ENCODE measurements at regions not wholly inside any gene's neighbourhood (a gene's known extent, or its start where the extent isn't known, plus 50 kb on each side); places are given as distances from the start of the nearest gene placed in this dataset.

- TF ChIP-seq CTCF (IDR thresholded peaks at IDR 0.05; ENCODE audit: borderline replicate concordance), result no peak
- Histone ChIP-seq H3K4me3 (no peak overlapping the region), H3K27me3 (ENCODE audit: low read depth) (no peaks in the 10 kb centered on the region), H3K27ac (replicated peaks) (no peak overlapping the region), H3K4me1 (no peaks in the 10 kb centered on the region), H3K36me3 (no peaks in the 10 kb centered on the region), H3K9me3 (replicated peaks) (peaks cover 10% of the 10 kb centered on the region)
- intact Hi-C loops (cut with micrococcal nuclease), result no loop called here
- no peak for DNase-seq
Measured at GRCh38 chr6:45727228-45727627, 288.4 kb downstream of the CLIC5 start.

- no peak for DNase-seq
- intact Hi-C loops (cut with micrococcal nuclease), result no loop called here
- no peak overlapping the region for H3K27ac ChIP-seq (replicated peaks)
Measured at GRCh38 chr6:45726444-45726843, 289.2 kb downstream of the CLIC5 start.

GRCh38 chr6:45724511-45724910, 291.1 kb downstream of the CLIC5 start:
- peaks cover 3% of the 10 kb centered on the region for H3K27me3 ChIP-seq (ENCODE audit: low read depth)
- DNase-seq, result no peak
- intact Hi-C loops (cut with micrococcal nuclease), result no loop called here

More at GRCh38 chr6:45726444-45726843, 289.2 kb downstream of the CLIC5 start:
- TF ChIP-seq CTCF (IDR thresholded peaks at IDR 0.05; ENCODE audit: borderline replicate concordance), result no peak
- H3K36me3 ChIP-seq, result no peaks in the 10 kb centered on the region
- peaks cover 10% of the 10 kb centered on the region for H3K9me3 ChIP-seq (replicated peaks)
- no peak overlapping the region for H3K4me3 ChIP-seq
- peaks cover 3% of the 10 kb centered on the region for H3K27me3 ChIP-seq (ENCODE audit: low read depth)
- no peaks in the 10 kb centered on the region for H3K4me1 ChIP-seq

GRCh38 chr6:45724027-45724426, 291.6 kb downstream of the CLIC5 start:
- H3K27me3 ChIP-seq (ENCODE audit: low read depth), result peaks cover 3% of the 10 kb centered on the region
- TF ChIP-seq CTCF (IDR thresholded peaks at IDR 0.05; ENCODE audit: borderline replicate concordance), result no peak
- DNase-seq, result no peak
- peaks cover 10% of the 10 kb centered on the region for H3K9me3 ChIP-seq (replicated peaks)
- no peak overlapping the region for H3K27ac ChIP-seq (replicated peaks)
- intact Hi-C loops (cut with micrococcal nuclease), result no loop called here
- no peak overlapping the region for H3K4me3 ChIP-seq
- H3K36me3 ChIP-seq, result no peaks in the 10 kb centered on the region
- no peaks in the 10 kb centered on the region for H3K4me1 ChIP-seq

More at GRCh38 chr6:45724511-45724910, 291.1 kb downstream of the CLIC5 start:
- TF ChIP-seq CTCF (IDR thresholded peaks at IDR 0.05; ENCODE audit: borderline replicate concordance), result no peak
- H3K4me3 ChIP-seq, result no peak overlapping the region
- H3K4me1 ChIP-seq, result no peaks in the 10 kb centered on the region
- peaks cover 10% of the 10 kb centered on the region for H3K9me3 ChIP-seq (replicated peaks)
- no peak overlapping the region for H3K27ac ChIP-seq (replicated peaks)
- no peaks in the 10 kb centered on the region for H3K36me3 ChIP-seq

GRCh38 chr6:45722876-45723275, 292.8 kb downstream of the CLIC5 start:
- intact Hi-C loops (cut with micrococcal nuclease), result no loop called here

More at GRCh38 chr6:45722876-45723275, 292.8 kb downstream of the CLIC5 start:
- Histone ChIP-seq H3K4me3 (no peak overlapping the region), H3K4me1 (no peaks in the 10 kb centered on the region), H3K9me3 (replicated peaks) (peaks cover 10% of the 10 kb centered on the region), H3K27ac (replicated peaks) (no peak overlapping the region), H3K27me3 (ENCODE audit: low read depth) (peaks cover 3% of the 10 kb centered on the region), H3K36me3 (no peaks in the 10 kb centered on the region)
- TF ChIP-seq CTCF (IDR thresholded peaks at IDR 0.05; ENCODE audit: borderline replicate concordance), result no peak
- DNase-seq, result no peak

All from left ventricle myocardium inferior (tissue), 1 donor.